BLaER1 (cell line): ENCODE measurements at regions not wholly inside any gene's neighbourhood (a gene's known extent, or its start where the extent isn't known, plus 50 kb on each side); places are given as distances from the start of the nearest gene placed in this dataset.

ENCODE experiments used
- H3K27ac ChIP-seq: shearing (Covaris generic); formaldehyde crosslinking; 2 replicates; pipeline ENCODE4 v1.8.1; 2022
- H3K27me3 ChIP-seq: shearing (Covaris generic); formaldehyde crosslinking; 2 replicates; pipeline ENCODE4 v1.8.1; 2022
- H3K36me3 ChIP-seq: shearing (Covaris generic); formaldehyde crosslinking; 2 replicates; pipeline ENCODE4 v1.8.1; 2022
- H3K4me1 ChIP-seq: shearing (Covaris generic); formaldehyde crosslinking; 2 replicates; pipeline ENCODE4 v1.8.1; 2022
- H3K4me2 ChIP-seq: shearing (Covaris generic); formaldehyde crosslinking; 2 replicates; pipeline ENCODE4 v1.8.1; 2022
- H3K4me3 ChIP-seq: shearing (Covaris generic); formaldehyde crosslinking; 2 replicates; pipeline ENCODE4 v1.8.1; 2022
- H3K9ac ChIP-seq: shearing (Covaris generic); formaldehyde crosslinking; 2 replicates; pipeline ENCODE4 v1.8.1; 2022
- H3K9me3 ChIP-seq: shearing (Covaris generic); formaldehyde crosslinking; 2 replicates; pipeline ENCODE4 v1.8.1; 2022
- H4K20me1 ChIP-seq: shearing (Covaris generic); formaldehyde crosslinking; 2 replicates; pipeline ENCODE4 v1.8.1; 2022
- Cebpa-rat ChIP-seq: shearing (Covaris generic); IDR thresholded peaks from 2 replicates; pipeline ENCODE4 v1.8.1; 2022

GRCh38 chr6:113696960-113697359 lies 160.2 kb upstream of the MARCKS start:
- Histone ChIP-seq H4K20me1 (no peaks in the 10 kb centered on the region), H3K36me3 (no peaks in the 10 kb centered on the region), H3K9ac (no peak overlapping the region), H3K4me3 (no peak overlapping the region), H3K27ac (no peak overlapping the region), H3K9me3 (no peaks in the 10 kb centered on the region), H3K4me1 (no peaks in the 10 kb centered on the region), H3K4me2 (no peak overlapping the region), H3K27me3 (no peaks in the 10 kb centered on the region)
- no peak for TF ChIP-seq Cebpa-rat

GRCh38 chr6:113697632-113698410 lies 159.3 kb upstream of the MARCKS start:
- Histone ChIP-seq H3K4me3 (no peak overlapping the region), H3K4me2 (no peak overlapping the region), H3K4me1 (no peaks in the 10 kb centered on the region), H3K27ac (no peak overlapping the region), H3K36me3 (no peaks in the 10 kb centered on the region), H3K9me3 (no peaks in the 10 kb centered on the region), H3K27me3 (no peaks in the 10 kb centered on the region), H3K9ac (no peak overlapping the region), H4K20me1 (no peaks in the 10 kb centered on the region)
- no peak for TF ChIP-seq Cebpa-rat

- H3K27me3 ChIP-seq, result no peaks in the 10 kb centered on the region
- H3K4me2 ChIP-seq, result no peak overlapping the region
- H3K9ac ChIP-seq, result no peak overlapping the region
- no peak for TF ChIP-seq Cebpa-rat
- H3K27ac ChIP-seq, result no peak overlapping the region
- H3K4me1 ChIP-seq, result no peaks in the 10 kb centered on the region
- peaks cover 4% of the 10 kb centered on the region; the same call in 1 of the 2 replicates for H3K9me3 ChIP-seq
- H3K4me3 ChIP-seq, result no peak overlapping the region
- no peaks in the 10 kb centered on the region for H4K20me1 ChIP-seq
- no peaks in the 10 kb centered on the region for H3K36me3 ChIP-seq
Measured at GRCh38 chr6:113699239-113699638, 157.9 kb upstream of the MARCKS start.

GRCh38 chr6:113701552-113702254 lies 155.4 kb upstream of the MARCKS start:
- Histone ChIP-seq H3K4me1 (no peaks in the 10 kb centered on the region), H3K36me3 (no peaks in the 10 kb centered on the region), H3K4me3 (no peak overlapping the region), H3K27ac (no peak overlapping the region), H3K9me3 (peaks cover 4% of the 10 kb centered on the region; the same call in 1 of the 2 replicates), H3K27me3 (no peaks in the 10 kb centered on the region), H3K9ac (no peak overlapping the region), H4K20me1 (no peaks in the 10 kb centered on the region), H3K4me2 (no peak overlapping the region)
- TF ChIP-seq Cebpa-rat, result no peak

GRCh38 chr6:113707194-113707593 lies 150.0 kb upstream of the MARCKS start:
- no peak overlapping the region for H3K4me2 ChIP-seq
- no peaks in the 10 kb centered on the region for H3K4me1 ChIP-seq
- no peak overlapping the region for H3K27ac ChIP-seq
- H4K20me1 ChIP-seq, result no peaks in the 10 kb centered on the region
- H3K27me3 ChIP-seq, result no peaks in the 10 kb centered on the region
- no peak for TF ChIP-seq Cebpa-rat
- H3K36me3 ChIP-seq, result no peaks in the 10 kb centered on the region
- peaks cover 4% of the 10 kb centered on the region; the same call in 1 of the 2 replicates for H3K9me3 ChIP-seq
- H3K4me3 ChIP-seq, result no peak overlapping the region
- H3K9ac ChIP-seq, result no peak overlapping the region

- H3K4me2 ChIP-seq, result no peak overlapping the region
- no peak for TF ChIP-seq Cebpa-rat
- H3K27ac ChIP-seq, result no peak overlapping the region
- no peaks in the 10 kb centered on the region for H4K20me1 ChIP-seq
- no peaks in the 10 kb centered on the region for H3K27me3 ChIP-seq
- H3K9ac ChIP-seq, result no peak overlapping the region
- no peaks in the 10 kb centered on the region for H3K4me1 ChIP-seq
- H3K9me3 ChIP-seq, result no peaks in the 10 kb centered on the region
- H3K36me3 ChIP-seq, result no peaks in the 10 kb centered on the region
- no peak overlapping the region for H3K4me3 ChIP-seq
Measured at GRCh38 chr6:113709936-113710509, 147.1 kb upstream of the MARCKS start.

- no peak for TF ChIP-seq Cebpa-rat
- no peak overlapping the region for H3K4me2 ChIP-seq
Measured at GRCh38 chr6:113713665-113714064, 143.5 kb upstream of the MARCKS start.

GRCh38 chr6:113718588-113718987 lies 138.6 kb upstream of the MARCKS start:
- H4K20me1 ChIP-seq, result no peaks in the 10 kb centered on the region
- no peaks in the 10 kb centered on the region for H3K27me3 ChIP-seq
- TF ChIP-seq Cebpa-rat, result no peak
- no peaks in the 10 kb centered on the region for H3K4me1 ChIP-seq
- no peak overlapping the region for H3K4me3 ChIP-seq
- no peaks in the 10 kb centered on the region for H3K9me3 ChIP-seq
- no peak overlapping the region for H3K4me2 ChIP-seq
- no peaks in the 10 kb centered on the region for H3K36me3 ChIP-seq
- H3K27ac ChIP-seq, result no peak overlapping the region
- no peak overlapping the region for H3K9ac ChIP-seq

More at GRCh38 chr6:113713665-113714064, 143.5 kb upstream of the MARCKS start:
- Histone ChIP-seq H3K9ac (no peak overlapping the region), H4K20me1 (no peaks in the 10 kb centered on the region), H3K27ac (no peak overlapping the region), H3K27me3 (no peaks in the 10 kb centered on the region), H3K4me3 (no peak overlapping the region), H3K36me3 (no peaks in the 10 kb centered on the region), H3K4me1 (no peaks in the 10 kb centered on the region), H3K9me3 (no peaks in the 10 kb centered on the region)

GRCh38 chr6:113719064-113719463 lies 138.1 kb upstream of the MARCKS start:
- no peaks in the 10 kb centered on the region for H3K9me3 ChIP-seq
- no peak overlapping the region for H3K4me2 ChIP-seq
- no peaks in the 10 kb centered on the region for H4K20me1 ChIP-seq
- no peaks in the 10 kb centered on the region for H3K36me3 ChIP-seq
- H3K27ac ChIP-seq, result no peak overlapping the region
- no peaks in the 10 kb centered on the region for H3K27me3 ChIP-seq
- H3K4me3 ChIP-seq, result no peak overlapping the region
- no peak for TF ChIP-seq Cebpa-rat
- no peaks in the 10 kb centered on the region for H3K4me1 ChIP-seq
- H3K9ac ChIP-seq, result no peak overlapping the region

- Histone ChIP-seq H3K4me1 (no peaks in the 10 kb centered on the region), H3K4me2 (no peak overlapping the region), H3K9ac (no peak overlapping the region), H3K36me3 (no peaks in the 10 kb centered on the region), H3K9me3 (no peaks in the 10 kb centered on the region), H3K27me3 (no peaks in the 10 kb centered on the region), H3K4me3 (no peak overlapping the region), H3K27ac (no peak overlapping the region), H4K20me1 (no peaks in the 10 kb centered on the region)
- TF ChIP-seq Cebpa-rat, result no peak
Measured at GRCh38 chr6:113719545-113719944, 137.6 kb upstream of the MARCKS start.
